ENCODE measurements at regions not wholly inside any gene's neighbourhood (a gene's known extent, or its start where the extent isn't known, plus 50 kb on each side); places are given as distances from the start of the nearest gene placed in this dataset.
"Not testable (repeated sequence)": the region's sequence is repeated elsewhere in the genome, so short reads cannot be mapped to it uniquely, and the experiment has no call there.

DNA sequence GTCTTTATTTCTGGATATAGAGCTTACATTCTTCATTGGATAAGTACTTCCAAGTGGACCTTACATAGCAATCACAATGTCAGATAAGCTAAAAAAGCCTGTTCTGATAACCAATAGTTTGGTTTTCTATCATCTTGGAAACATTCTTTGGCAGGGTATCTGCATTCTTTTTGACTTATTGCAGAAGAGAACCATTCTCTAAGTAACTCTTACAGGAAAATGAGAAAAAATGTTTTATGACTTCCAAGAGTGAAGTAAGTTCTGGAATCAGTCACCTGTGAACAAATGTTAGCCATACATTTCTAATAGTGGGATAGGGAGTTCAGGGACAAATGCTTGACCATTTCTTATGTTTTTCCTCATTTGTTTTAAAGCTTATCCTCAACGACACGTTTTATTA, 564.0 kb downstream of the CD109 start:
- no peak for DNase-seq

GRCh38 chr6:74256781-74257180, 560.8 kb downstream of the CD109 start:
- no peak for DNase-seq

DNA sequence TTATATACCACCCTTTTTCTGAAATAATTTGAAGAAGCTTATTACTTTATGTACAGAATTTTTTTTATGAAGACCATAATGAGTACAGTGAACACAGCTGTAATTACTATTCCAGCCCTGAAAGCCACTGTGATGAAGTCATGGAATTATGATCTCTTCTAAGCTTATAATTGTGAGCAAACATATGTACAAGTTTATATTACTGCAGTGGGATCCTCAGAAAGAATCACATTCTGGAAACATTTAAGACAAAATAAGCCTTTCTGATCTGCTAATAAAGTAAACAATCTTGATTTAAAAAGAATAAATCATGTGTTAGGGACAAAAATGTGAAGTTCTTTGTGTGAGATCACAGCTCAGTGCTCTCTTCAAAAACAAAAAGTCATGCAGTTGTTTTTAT, 560.4 kb downstream of the CD109 start:
- DNase-seq, result no peak

DNA sequence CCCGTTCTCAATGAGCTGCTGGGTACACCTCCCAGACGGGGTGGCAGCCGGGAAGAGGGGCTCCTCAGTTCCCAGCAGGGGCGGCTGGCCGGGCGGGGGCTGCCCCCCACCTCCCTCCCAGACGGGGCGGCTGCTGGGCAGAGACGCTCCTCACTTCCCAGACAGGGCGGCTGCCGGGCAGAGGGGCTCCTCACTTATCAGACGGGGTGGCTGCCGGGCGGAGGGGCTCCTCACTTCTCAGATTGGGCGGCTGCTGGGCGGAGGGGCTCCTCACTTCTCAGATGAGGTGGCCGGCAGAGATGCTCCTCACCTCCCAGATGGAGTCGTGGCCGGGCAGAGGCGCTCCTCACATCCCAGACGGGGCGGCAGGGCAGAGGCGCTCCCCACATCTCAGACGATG, 559.0 kb downstream of the CD109 start:
- not testable (repeated sequence) for DNase-seq

DNA sequence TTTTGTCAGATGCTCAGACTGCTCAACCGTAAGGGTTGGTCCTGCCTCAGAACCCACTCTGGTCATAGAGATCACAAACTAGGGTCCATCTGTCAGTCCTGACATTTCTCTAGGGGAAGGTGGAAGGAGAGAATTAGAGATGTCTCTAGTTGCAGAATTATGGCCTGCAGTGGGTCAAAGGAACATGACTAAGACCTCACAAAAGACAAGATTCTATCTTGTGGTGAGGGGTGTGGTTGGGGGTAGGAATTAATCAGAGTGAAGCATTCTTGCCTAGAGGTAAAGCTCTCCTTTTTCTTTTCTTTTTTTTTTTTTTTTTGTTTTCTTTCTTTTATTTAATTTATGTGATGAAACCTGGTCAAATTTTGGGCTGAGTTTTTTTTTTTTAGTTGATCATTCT, 558.1 kb downstream of the CD109 start:
- DNase-seq, result not testable (repeated sequence)

DNA sequence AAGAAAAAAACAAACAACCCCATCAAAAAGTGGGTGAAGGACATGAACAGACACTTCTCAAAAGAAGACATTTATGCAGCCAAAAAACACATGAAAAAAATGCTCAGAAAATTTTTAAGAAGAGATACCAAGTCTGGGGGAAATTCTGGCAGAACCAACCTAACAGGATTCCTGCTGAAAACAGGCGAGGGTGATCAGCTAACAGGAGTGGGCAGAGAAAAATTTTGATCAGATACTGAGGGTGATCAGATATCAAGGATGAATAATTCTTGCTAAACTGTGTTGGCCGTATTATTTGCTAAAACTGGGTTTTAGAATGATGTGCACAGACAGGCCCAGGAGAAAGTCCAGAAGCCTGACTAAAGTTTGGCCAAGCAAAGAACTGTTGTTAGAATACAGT, 557.3 kb downstream of the CD109 start:
- no peak for DNase-seq

DNA sequence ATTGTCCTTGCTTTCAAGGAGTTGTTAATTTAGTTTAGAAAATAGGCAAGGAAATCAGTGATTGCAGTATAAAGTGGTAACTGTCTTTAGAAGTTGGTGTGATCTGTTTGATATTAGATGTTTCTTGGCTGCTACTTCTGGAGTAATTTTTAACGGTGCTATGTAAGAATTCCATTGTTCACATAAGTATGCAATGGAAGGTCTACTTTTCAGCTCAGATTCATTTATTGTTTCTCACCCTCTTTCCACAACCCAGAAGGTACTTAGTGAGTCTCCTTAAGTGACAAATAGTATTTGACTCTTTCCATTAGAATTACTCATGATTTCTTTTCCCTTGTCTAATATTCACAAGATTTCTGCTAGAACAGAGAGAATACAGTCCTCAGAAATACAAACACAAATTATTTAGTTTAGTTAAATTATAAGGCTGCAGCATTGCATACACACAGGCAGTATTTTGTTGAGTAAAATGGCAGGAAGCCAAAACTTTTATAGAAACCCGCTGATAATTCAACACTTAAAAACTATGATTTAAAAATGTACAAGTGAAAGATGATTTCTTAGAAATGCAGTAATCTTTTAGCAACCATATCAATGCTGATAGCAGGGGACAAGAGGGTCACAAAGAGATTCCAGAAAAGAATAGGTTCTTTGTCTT, 554.3 kb downstream of the CD109 start:
- DNase-seq, result no peak

GRCh38 chr6:74249658-74250057, 553.7 kb downstream of the CD109 start:
- no peak for DNase-seq

DNA sequence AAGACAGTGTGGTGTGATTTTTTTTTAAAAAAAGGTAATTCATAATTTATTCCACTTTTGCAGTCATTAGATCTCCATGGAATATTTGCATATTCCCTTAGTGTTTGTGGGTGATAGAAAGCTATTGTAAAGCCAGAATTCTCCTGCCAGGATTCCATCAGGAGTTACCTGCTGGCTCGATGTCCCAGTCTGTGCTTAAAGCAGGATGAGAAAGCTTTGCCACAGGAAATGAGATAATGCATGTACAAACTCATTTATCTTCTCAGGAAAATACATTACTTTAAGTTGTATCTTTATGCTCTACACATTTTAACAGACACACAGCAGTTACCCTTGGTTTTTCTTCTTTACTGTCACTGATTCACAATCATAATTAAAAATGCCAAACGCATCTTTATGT, 553.0 kb downstream of the CD109 start:
- DNase-seq, result no peak

- DNase-seq, result no peak
These were observed 526.8 kb downstream of the CD109 start for GRCh38 chr6:74222768-74223333.

GRCh38 chr6:74213995-74214394, 518.0 kb downstream of the CD109 start:
- no peak for DNase-seq

GRCh38 chr6:74208239-74208638, 512.2 kb downstream of the CD109 start:
- DNase-seq, result no peak

DNA sequence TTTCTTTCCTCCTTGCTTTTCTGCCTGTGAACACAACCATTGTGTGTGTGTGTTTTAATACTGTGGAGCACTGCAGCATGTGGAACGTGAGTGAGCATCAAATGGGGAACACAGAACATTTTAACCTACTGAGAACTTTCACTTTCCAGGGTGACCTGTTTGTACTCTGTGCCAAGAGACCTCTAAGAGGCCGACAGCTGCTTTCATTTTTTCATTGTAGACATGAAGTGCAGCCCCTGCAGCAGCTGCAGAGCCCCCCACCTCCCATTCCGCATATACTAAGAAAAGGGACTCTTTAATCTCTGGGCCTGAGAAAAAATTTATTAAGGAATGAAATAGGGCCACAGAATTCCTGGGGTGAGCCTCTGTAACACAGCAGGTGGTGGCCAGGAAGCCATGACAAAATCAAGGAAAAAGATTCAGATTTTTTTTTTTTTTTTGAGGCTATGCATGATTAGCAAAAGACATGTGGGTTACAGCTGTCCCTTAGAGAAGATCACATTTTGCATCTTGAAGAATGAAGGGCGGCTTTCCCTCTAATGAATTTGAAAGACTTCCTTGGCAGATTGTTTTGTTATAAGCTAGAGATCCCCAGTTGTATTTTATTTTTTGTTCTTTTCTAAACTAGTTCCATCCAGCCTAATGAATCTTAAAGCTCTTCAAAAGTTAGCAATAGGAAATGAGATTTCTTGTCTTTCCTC, 503.4 kb downstream of the CD109 start:
- DNase-seq, result no peak

GRCh38 chr6:74197310-74197709, 501.3 kb downstream of the CD109 start:
- no peak for DNase-seq

DNA sequence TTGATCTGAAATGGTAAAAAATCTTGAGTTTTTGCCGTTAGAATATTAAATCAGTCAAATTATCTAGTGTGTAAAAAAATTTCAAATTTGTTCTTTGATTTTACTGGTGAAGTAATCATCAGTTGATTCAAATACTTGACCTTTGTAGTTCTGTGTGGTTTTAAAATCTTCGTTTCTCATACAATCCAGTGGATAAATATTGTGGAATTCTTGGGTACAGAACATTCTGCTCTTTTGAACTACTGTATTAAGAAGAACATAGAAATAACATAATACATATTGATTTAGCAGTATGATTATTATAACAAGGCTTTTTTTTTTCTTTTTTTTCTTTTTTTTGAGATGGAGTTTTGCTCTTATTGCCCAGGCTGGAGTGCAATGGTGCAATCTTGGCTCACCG, 491.8 kb downstream of the CD109 start:
- DNase-seq, result no peak

GRCh38 chr6:74182992-74183391, 487.0 kb downstream of the CD109 start:
- DNase-seq, result no peak

- DNase-seq, result no peak
These were observed 485.5 kb downstream of the CD109 start for GRCh38 chr6:74181471-74181870.

GRCh38 chr6:74177506-74177905, 481.5 kb downstream of the CD109 start:
- no peak for DNase-seq

DNA sequence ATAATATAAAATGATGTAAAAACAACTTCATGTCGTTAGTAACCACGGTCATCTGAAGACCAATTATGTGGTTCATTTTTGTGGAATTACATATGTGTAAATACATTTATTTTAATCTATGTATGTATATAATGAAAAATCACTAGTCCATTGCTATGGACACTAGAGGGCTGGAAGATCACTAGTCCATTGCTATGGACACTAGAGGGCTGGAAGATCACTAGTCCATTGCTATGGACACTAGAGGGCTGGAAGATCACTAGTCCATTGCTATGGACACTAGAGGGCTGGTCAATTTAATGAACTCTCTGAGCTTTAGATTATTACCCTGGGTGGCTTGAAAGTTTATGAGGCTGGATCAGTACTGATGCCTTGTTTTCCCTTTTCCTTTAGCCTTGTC, 474.5 kb downstream of the CD109 start:
- DNase-seq, result not testable (repeated sequence)

DNA sequence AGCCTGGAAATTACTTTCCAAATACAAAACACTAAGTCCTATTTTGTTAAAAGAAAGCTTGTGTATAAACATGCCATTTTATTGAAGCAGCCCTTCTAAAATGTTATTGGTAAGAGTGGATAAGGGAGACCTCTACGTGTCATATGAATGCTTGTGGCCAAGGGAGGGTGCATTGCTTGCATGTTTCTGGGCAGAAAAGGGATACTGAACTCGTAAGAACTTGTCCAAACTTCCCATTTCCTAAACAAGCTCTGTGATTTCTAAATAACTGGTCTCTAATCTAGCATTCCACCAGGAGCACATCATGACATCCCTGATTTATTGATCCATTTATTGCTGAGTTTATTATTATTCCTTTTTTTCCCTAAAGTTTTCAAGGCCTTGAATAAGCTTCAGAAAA, 474.1 kb downstream of the CD109 start:
- DNase-seq, result no peak

DNA sequence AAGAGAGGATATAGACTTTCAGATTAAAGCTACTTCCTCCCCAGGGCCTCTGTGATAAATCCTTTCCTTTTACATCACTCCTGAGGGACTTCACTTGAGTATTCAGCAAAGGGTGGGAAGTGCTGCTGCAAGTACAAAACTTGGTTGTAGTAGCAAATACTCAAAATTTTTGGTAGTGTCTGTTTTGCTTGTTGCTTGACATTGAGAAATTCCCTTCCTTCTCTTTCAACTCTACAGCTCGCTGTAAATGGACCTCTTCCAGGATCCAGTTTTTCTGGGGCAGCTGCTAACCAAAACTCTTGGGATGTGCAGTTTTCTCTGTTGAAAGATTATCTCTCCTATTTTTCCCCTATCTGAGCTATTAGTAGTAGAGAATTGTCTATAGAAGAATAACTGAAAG, 472.0 kb downstream of the CD109 start:
- DNase-seq, result no peak

DNA sequence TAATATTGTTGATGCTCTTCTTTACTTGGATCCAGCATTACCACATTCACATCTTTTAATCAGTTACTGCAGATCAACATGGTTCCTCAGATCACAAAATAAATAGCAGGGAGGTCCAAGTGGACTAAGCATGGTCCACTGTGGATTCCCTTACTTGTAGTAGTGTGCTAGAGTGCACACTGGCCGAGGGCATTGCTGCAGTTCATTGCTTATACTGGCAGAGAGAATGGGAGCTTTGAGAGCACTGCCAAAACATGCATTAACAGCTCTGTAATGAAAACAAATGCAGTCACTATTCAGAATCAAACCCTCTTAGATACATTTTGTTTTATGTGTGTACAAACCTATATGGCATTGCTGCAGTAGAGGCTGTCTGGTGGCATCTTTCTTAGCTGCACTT, 471.5 kb downstream of the CD109 start:
- no peak for DNase-seq

GRCh38 chr6:74166849-74167248, 470.8 kb downstream of the CD109 start:
- no peak for DNase-seq

DNA sequence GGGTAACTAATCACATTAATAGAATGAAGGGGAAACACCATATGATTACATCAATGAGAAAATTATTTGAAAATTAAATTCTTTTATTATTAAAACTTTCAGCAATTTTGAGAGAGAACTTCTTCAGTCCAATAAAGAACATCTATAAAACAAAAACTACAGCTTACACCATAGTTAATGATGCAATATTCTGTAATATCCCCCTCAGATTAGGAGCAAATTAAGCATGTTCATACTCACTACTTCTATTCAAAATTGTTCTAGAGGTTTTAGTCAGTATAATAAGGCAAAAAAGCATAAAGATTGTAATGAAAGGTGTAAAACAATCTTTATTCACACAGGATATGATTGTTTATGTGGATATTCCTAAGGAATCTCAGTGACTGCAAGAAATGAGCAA, 465.4 kb downstream of the CD109 start:
- no peak for DNase-seq
